ES-I3 (cell line): ENCODE measurements at regions not wholly inside any gene's neighbourhood (a gene's known extent, or its start where the extent isn't known, plus 50 kb on each side); places are given as distances from the start of the nearest gene placed in this dataset.
A peak's percentile ranks its signal among the peaks of the same experiment; 100 is the strongest.

Source experiments
- H3K36me3 ChIP-seq: 2 replicates; pipeline ENCODE4 v1.6.1; 2013; ENCODE audit warnings: mild to moderate bottlenecking, low read length, control low read depth, moderate library complexity; ENCODE audit not compliant: insufficient read depth
- H3K4me1 ChIP-seq: 2 replicates; pipeline ENCODE4 v1.6.1; 2013; ENCODE audit warnings: mild to moderate bottlenecking, control low read depth, low read length; ENCODE audit not compliant: insufficient read depth
- H3K9ac ChIP-seq: 2 replicates; pipeline ENCODE4 v1.6.1; 2013; ENCODE audit warnings: low read depth, mild to moderate bottlenecking, low read length, moderate library complexity
- H3K9me3 ChIP-seq: 2 replicates; pipeline ENCODE4 v1.6.1; 2013; ENCODE audit warnings: mild to moderate bottlenecking, low read length, moderate library complexity; ENCODE audit not compliant: control insufficient read depth, insufficient read depth

GRCh38 chr11:69880826-69881445 lies 61.7 kb upstream of the FGF3 start:
- H3K36me3 ChIP-seq = no peaks in the 10 kb centered on the region
- no peaks in the 10 kb centered on the region for H3K9me3 ChIP-seq
- H3K4me1 ChIP-seq = 0 out of 2 replicates have a peak, but pooled peaks cover 5% of the 10 kb centered on the region
- H3K9ac ChIP-seq = no peak overlapping the region

GRCh38 chr11:69881467-69882269 lies 62.5 kb upstream of the FGF3 start:
- Histone ChIP-seq H3K9ac (no peak overlapping the region), H3K36me3 (no peaks in the 10 kb centered on the region), H3K9me3 (no peaks in the 10 kb centered on the region), H3K4me1 (0 out of 2 replicates have a peak, but pooled peaks cover 5% of the 10 kb centered on the region)

GRCh38 chr11:69882270-69882608 lies 63.0 kb upstream of the FGF3 start:
- Histone ChIP-seq H3K9me3 (no peaks in the 10 kb centered on the region), H3K4me1 (0 out of 2 replicates have a peak, but pooled peaks cover 5% of the 10 kb centered on the region), H3K36me3 (no peaks in the 10 kb centered on the region), H3K9ac (no peak overlapping the region)

- H3K4me1 ChIP-seq = 0 out of 2 replicates have a peak, but pooled peaks cover 5% of the 10 kb centered on the region
- no peaks in the 10 kb centered on the region for H3K36me3 ChIP-seq
- no peaks in the 10 kb centered on the region for H3K9me3 ChIP-seq
- H3K9ac ChIP-seq = no peak overlapping the region
Observed at GRCh38 chr11:69883292-69884255, 64.4 kb upstream of the FGF3 start.

GRCh38 chr11:69884286-69884685 lies 65.1 kb upstream of the FGF3 start:
- no peaks in the 10 kb centered on the region for H3K9me3 ChIP-seq
- H3K4me1 ChIP-seq = peaks cover 10% of the 10 kb centered on the region; the same call in 1 of the 2 replicates

GRCh38 chr11:69884751-69885150 lies 65.5 kb upstream of the FGF3 start:
- Histone ChIP-seq H3K9me3 (no peaks in the 10 kb centered on the region), H3K4me1 (peaks cover 10% of the 10 kb centered on the region; the same call in 1 of the 2 replicates), H3K36me3 (no peaks in the 10 kb centered on the region), H3K9ac (no peak overlapping the region)

More at GRCh38 chr11:69884286-69884685, 65.1 kb upstream of the FGF3 start:
- Histone ChIP-seq H3K9ac (no peak overlapping the region), H3K36me3 (no peaks in the 10 kb centered on the region)

- Histone ChIP-seq H3K4me1 (peaks cover 6% of the 10 kb centered on the region; the same call in 1 of the 2 replicates), H3K9me3 (no peaks in the 10 kb centered on the region), H3K36me3 (no peaks in the 10 kb centered on the region), H3K9ac (no peak overlapping the region)
Observed at GRCh38 chr11:69887330-69887729, 68.1 kb upstream of the FGF3 start.

GRCh38 chr11:69887841-69888427 lies 68.7 kb upstream of the FGF3 start:
- H3K36me3 ChIP-seq = no peaks in the 10 kb centered on the region
- no peak overlapping the region for H3K9ac ChIP-seq
- peaks cover 6% of the 10 kb centered on the region; the same call in 1 of the 2 replicates for H3K4me1 ChIP-seq
- no peaks in the 10 kb centered on the region for H3K9me3 ChIP-seq

- no peaks in the 10 kb centered on the region for H3K36me3 ChIP-seq
- H3K4me1 ChIP-seq = peaks cover 6% of the 10 kb centered on the region; the same call in 1 of the 2 replicates
- H3K9me3 ChIP-seq = no peaks in the 10 kb centered on the region
- no peak overlapping the region for H3K9ac ChIP-seq
Observed at GRCh38 chr11:69888483-69889181, 69.4 kb upstream of the FGF3 start.

GRCh38 chr11:69889400-69890318 lies 70.4 kb upstream of the FGF3 start:
- Histone ChIP-seq H3K9ac (peak overlapping the region; percentile 10; the same call in 1 of the 2 replicates), H3K9me3 (no peaks in the 10 kb centered on the region), H3K36me3 (no peaks in the 10 kb centered on the region), H3K4me1 (peaks cover 6% of the 10 kb centered on the region; the same call in 1 of the 2 replicates)

- H3K4me1 ChIP-seq = peaks cover 6% of the 10 kb centered on the region; the same call in 1 of the 2 replicates
- H3K9me3 ChIP-seq = no peaks in the 10 kb centered on the region
- H3K9ac ChIP-seq = no peak overlapping the region
- no peaks in the 10 kb centered on the region for H3K36me3 ChIP-seq
Observed at GRCh38 chr11:69890476-69890875, 71.3 kb upstream of the FGF3 start.

- no peak overlapping the region for H3K9ac ChIP-seq
- peaks cover 6% of the 10 kb centered on the region; the same call in 1 of the 2 replicates for H3K4me1 ChIP-seq
- no peaks in the 10 kb centered on the region for H3K9me3 ChIP-seq
- no peaks in the 10 kb centered on the region for H3K36me3 ChIP-seq
Observed at GRCh38 chr11:69891421-69892236, 72.4 kb upstream of the FGF3 start.
